ENCODE measurements at regions not wholly inside any gene's neighbourhood (a gene's known extent, or its start where the extent isn't known, plus 50 kb on each side); places are given as distances from the start of the nearest gene placed in this dataset.
"Not testable (repeated sequence)": the region's sequence is repeated elsewhere in the genome, so short reads cannot be mapped to it uniquely, and the experiment has no call there.

- ChIA-PET CTCF (no interaction called here), POLR2A (no interaction called here)
- Mint-ChIP-seq H3K9me3 (no peaks in the 10 kb centered on the region), H3K27me3 (no peaks in the 10 kb centered on the region), H3K36me3 (ENCODE audit: low read depth) (no peaks in the 10 kb centered on the region), H3K4me3 (no peak overlapping the region), H3K4me1 (no peaks in the 10 kb centered on the region), H3K27ac (no peak overlapping the region)
- no peak for DNase-seq
These were observed 210.7 kb downstream of the DHX15 start for GRCh38 chr4:24373704-24374103.

- POLR2A ChIA-PET, result no interaction called here
- Mint-ChIP-seq H3K27me3 (no peaks in the 10 kb centered on the region), H3K27ac (no peak overlapping the region), H3K4me3 (no peak overlapping the region), H3K9me3 (no peaks in the 10 kb centered on the region), H3K36me3 (ENCODE audit: low read depth) (no peaks in the 10 kb centered on the region), H3K4me1 (no peaks in the 10 kb centered on the region)
- CTCF ChIA-PET, result interaction anchor here (1.2 kb wide), 1 partner anchor 9 kb away, joined by 3 read pairs; no protein-coding TSS in a partner anchor
- DNase-seq, result no peak
These were observed 211.5 kb downstream of the DHX15 start for GRCh38 chr4:24372881-24373280.

- no peak overlapping the region for H3K27ac Mint-ChIP-seq
- H3K4me3 Mint-ChIP-seq, result no peak overlapping the region
- ChIA-PET CTCF (interaction anchor here (1.2 kb wide), 1 partner anchor 8 kb away, joined by 3 read pairs; no protein-coding TSS in a partner anchor), POLR2A (no interaction called here)
- no peaks in the 10 kb centered on the region for H3K36me3 Mint-ChIP-seq (ENCODE audit: low read depth)
- H3K9me3 Mint-ChIP-seq, result no peaks in the 10 kb centered on the region
- no peaks in the 10 kb centered on the region for H3K4me1 Mint-ChIP-seq
- no peak for DNase-seq
- H3K27me3 Mint-ChIP-seq, result no peaks in the 10 kb centered on the region
These were observed 212.0 kb downstream of the DHX15 start for GRCh38 chr4:24372341-24372740.

GRCh38 chr4:24370421-24370820, 213.9 kb downstream of the DHX15 start:
- H3K4me1 Mint-ChIP-seq, result no peaks in the 10 kb centered on the region
- CTCF ChIA-PET, result no interaction called here
- POLR2A ChIA-PET, result no interaction called here
- H3K9me3 Mint-ChIP-seq, result no peaks in the 10 kb centered on the region
- H3K4me3 Mint-ChIP-seq, result no peak overlapping the region
- no peaks in the 10 kb centered on the region for H3K36me3 Mint-ChIP-seq (ENCODE audit: low read depth)
- H3K27me3 Mint-ChIP-seq, result no peaks in the 10 kb centered on the region
- H3K27ac Mint-ChIP-seq, result no peak overlapping the region
- DNase-seq, result no peak

GRCh38 chr4:24369507-24370029, 214.8 kb downstream of the DHX15 start:
- DNase-seq, result no peak
- CTCF ChIA-PET, result no interaction called here
- H3K27ac Mint-ChIP-seq, result no peak overlapping the region
- no peaks in the 10 kb centered on the region for H3K36me3 Mint-ChIP-seq (ENCODE audit: low read depth)
- H3K4me3 Mint-ChIP-seq, result no peak overlapping the region
- POLR2A ChIA-PET, result no interaction called here
- H3K27me3 Mint-ChIP-seq, result no peaks in the 10 kb centered on the region
- no peaks in the 10 kb centered on the region for H3K9me3 Mint-ChIP-seq
- H3K4me1 Mint-ChIP-seq, result no peaks in the 10 kb centered on the region

- DNase-seq, result no peak
- ChIA-PET CTCF (no interaction called here), POLR2A (no interaction called here)
- Mint-ChIP-seq H3K36me3 (ENCODE audit: low read depth) (no peaks in the 10 kb centered on the region), H3K27ac (no peak overlapping the region), H3K27me3 (no peaks in the 10 kb centered on the region), H3K9me3 (no peaks in the 10 kb centered on the region), H3K4me3 (no peak overlapping the region), H3K4me1 (no peaks in the 10 kb centered on the region)
These were observed 215.6 kb downstream of the DHX15 start for GRCh38 chr4:24368801-24369200.

GRCh38 chr4:24364852-24365251, 219.5 kb downstream of the DHX15 start:
- Mint-ChIP-seq H3K27ac (no peak overlapping the region), H3K4me1 (no peaks in the 10 kb centered on the region), H3K4me3 (no peak overlapping the region), H3K27me3 (no peaks in the 10 kb centered on the region), H3K36me3 (ENCODE audit: low read depth) (no peaks in the 10 kb centered on the region), H3K9me3 (no peaks in the 10 kb centered on the region)
- CTCF ChIA-PET, result no interaction called here
- POLR2A ChIA-PET, result no interaction called here
- no peak for DNase-seq

GRCh38 chr4:24364249-24364648, 220.1 kb downstream of the DHX15 start:
- Mint-ChIP-seq H3K36me3 (ENCODE audit: low read depth) (no peaks in the 10 kb centered on the region), H3K4me1 (no peaks in the 10 kb centered on the region), H3K27ac (no peak overlapping the region), H3K27me3 (no peaks in the 10 kb centered on the region), H3K4me3 (no peak overlapping the region), H3K9me3 (no peaks in the 10 kb centered on the region)
- DNase-seq, result no peak
- ChIA-PET CTCF (interaction anchor here (0.8 kb wide), 1 partner anchor 8 kb away, joined by 3 read pairs; no protein-coding TSS in a partner anchor), POLR2A (no interaction called here)

GRCh38 chr4:24363751-24364150, 220.6 kb downstream of the DHX15 start:
- Mint-ChIP-seq H3K4me1 (no peaks in the 10 kb centered on the region), H3K4me3 (no peak overlapping the region), H3K27ac (no peak overlapping the region), H3K36me3 (ENCODE audit: low read depth) (no peaks in the 10 kb centered on the region), H3K27me3 (no peaks in the 10 kb centered on the region), H3K9me3 (no peaks in the 10 kb centered on the region)
- CTCF ChIA-PET, result interaction anchor here (0.8 kb wide), 1 partner anchor 9 kb away, joined by 3 read pairs; no protein-coding TSS in a partner anchor
- POLR2A ChIA-PET, result no interaction called here
- DNase-seq, result no peak

- CTCF ChIA-PET, result no interaction called here
- Mint-ChIP-seq H3K4me1 (no peaks in the 10 kb centered on the region), H3K27ac (no peak overlapping the region), H3K36me3 (ENCODE audit: low read depth) (no peaks in the 10 kb centered on the region), H3K4me3 (no peak overlapping the region), H3K27me3 (no peaks in the 10 kb centered on the region), H3K9me3 (no peaks in the 10 kb centered on the region)
- POLR2A ChIA-PET, result no interaction called here
- DNase-seq, result no peak
These were observed 232.2 kb downstream of the DHX15 start for GRCh38 chr4:24352112-24352511.

GRCh38 chr4:24349168-24349996, 235.0 kb downstream of the DHX15 start:
- H3K9me3 Mint-ChIP-seq; H3K4me1 Mint-ChIP-seq; H3K36me3 Mint-ChIP-seq (ENCODE audit: low read depth); H3K4me3 Mint-ChIP-seq; POLR2A ChIA-PET; DNase-seq; CTCF ChIA-PET; H3K27ac Mint-ChIP-seq; H3K27me3 Mint-ChIP-seq: not testable (repeated sequence)

GRCh38 chr4:24339260-24339659, 245.1 kb downstream of the DHX15 start:
- H3K9me3 Mint-ChIP-seq, result no peaks in the 10 kb centered on the region

GRCh38 chr4:24337451-24338190, 246.7 kb downstream of the DHX15 start:
- Mint-ChIP-seq H3K27me3 (no peaks in the 10 kb centered on the region), H3K9me3 (no peaks in the 10 kb centered on the region), H3K4me1 (no peaks in the 10 kb centered on the region), H3K36me3 (ENCODE audit: low read depth) (no peaks in the 10 kb centered on the region), H3K4me3 (no peak overlapping the region), H3K27ac (no peak overlapping the region)
- ChIA-PET POLR2A (no interaction called here), CTCF (interaction anchor here (0.7 kb wide), 1 partner anchor 59 kb away, joined by 3 read pairs; no protein-coding TSS in a partner anchor)
- no peak for DNase-seq

More at GRCh38 chr4:24339260-24339659, 245.1 kb downstream of the DHX15 start:
- no peak for DNase-seq
- POLR2A ChIA-PET, result no interaction called here
- H3K27me3 Mint-ChIP-seq, result no peaks in the 10 kb centered on the region
- H3K4me1 Mint-ChIP-seq, result no peaks in the 10 kb centered on the region
- CTCF ChIA-PET, result no interaction called here
- no peaks in the 10 kb centered on the region for H3K36me3 Mint-ChIP-seq (ENCODE audit: low read depth)
- H3K27ac Mint-ChIP-seq, result no peak overlapping the region
- H3K4me3 Mint-ChIP-seq, result no peak overlapping the region
